IMR-90 (cell line): ENCODE measurements at regions not wholly inside any gene's neighbourhood (a gene's known extent, or its start where the extent isn't known, plus 50 kb on each side); places are given as distances from the start of the nearest gene placed in this dataset.

Experiments
- CEBPB ChIP-seq: IDR thresholded peaks from 2 replicates; pipeline ENCODE4 v1.6.1; 2012; ENCODE audit warnings: low read depth, low read length, improper control_type of control experiment
- CTCF ChIP-seq: conservative IDR thresholded peaks from 2 replicates; pipeline ENCODE4 v1.5.1; 2012; ENCODE audit warnings: mild to moderate bottlenecking, low read depth, low read length, improper control_type of control experiment
- MAFK ChIP-seq: IDR thresholded peaks from 2 replicates; pipeline ENCODE4 v1.6.1; 2012; ENCODE audit warnings: low read depth, low read length, improper control_type of control experiment
- NFE2L2 ChIP-seq: fragments of 150-350 bp; IDR thresholded peaks from 2 replicates; pipeline ENCODE4 v1.6.1; 2016; ENCODE audit warnings: low read depth, mild to moderate bottlenecking, low read length
- RAD21 ChIP-seq: IDR thresholded peaks from 2 replicates; pipeline ENCODE4 v1.6.1; 2012; ENCODE audit warnings: low read length, improper control_type of control experiment

- no peak for TF ChIP-seq CTCF
- no peak for TF ChIP-seq MAFK
- no peak for TF ChIP-seq RAD21
- TF ChIP-seq NFE2L2: no peak
- peak; percentile 52 for TF ChIP-seq CEBPB
Observed at GRCh38 chr6:55937261-55937947, 62.0 kb upstream of the BMP5 start.
